ENCODE measurements at regions not wholly inside any gene's neighbourhood (a gene's known extent, or its start where the extent isn't known, plus 50 kb on each side); places are given as distances from the start of the nearest gene placed in this dataset.

GRCh38 chrX:96578781-96579180, 105.9 kb upstream of the DIAPH2 start:
- TF ChIP-seq GATA2 (IDR thresholded peaks at IDR 0.05; ENCODE audit: low read depth, low read length) (no peak), GATA3 (IDR thresholded peaks at IDR 0.05; ENCODE audit: low read depth, low read length) (no peak)

Measured in SH-SY5Y (cell line).